DMS53 treated with DMSO at 0.1 percent for 48 hours (cell line): ENCODE measurements at regions not wholly inside any gene's neighbourhood (a gene's known extent, or its start where the extent isn't known, plus 50 kb on each side); places are given as distances from the start of the nearest gene placed in this dataset.
A peak's percentile ranks its signal among the peaks of the same experiment; 100 is the strongest.

Experiments used
- DNase-seq: peaks from one replicate; lab custom pipeline; 2025; ENCODE audit not compliant: unreplicated experiment; lab: John Stamatoyannopoulos, UW

DNA sequence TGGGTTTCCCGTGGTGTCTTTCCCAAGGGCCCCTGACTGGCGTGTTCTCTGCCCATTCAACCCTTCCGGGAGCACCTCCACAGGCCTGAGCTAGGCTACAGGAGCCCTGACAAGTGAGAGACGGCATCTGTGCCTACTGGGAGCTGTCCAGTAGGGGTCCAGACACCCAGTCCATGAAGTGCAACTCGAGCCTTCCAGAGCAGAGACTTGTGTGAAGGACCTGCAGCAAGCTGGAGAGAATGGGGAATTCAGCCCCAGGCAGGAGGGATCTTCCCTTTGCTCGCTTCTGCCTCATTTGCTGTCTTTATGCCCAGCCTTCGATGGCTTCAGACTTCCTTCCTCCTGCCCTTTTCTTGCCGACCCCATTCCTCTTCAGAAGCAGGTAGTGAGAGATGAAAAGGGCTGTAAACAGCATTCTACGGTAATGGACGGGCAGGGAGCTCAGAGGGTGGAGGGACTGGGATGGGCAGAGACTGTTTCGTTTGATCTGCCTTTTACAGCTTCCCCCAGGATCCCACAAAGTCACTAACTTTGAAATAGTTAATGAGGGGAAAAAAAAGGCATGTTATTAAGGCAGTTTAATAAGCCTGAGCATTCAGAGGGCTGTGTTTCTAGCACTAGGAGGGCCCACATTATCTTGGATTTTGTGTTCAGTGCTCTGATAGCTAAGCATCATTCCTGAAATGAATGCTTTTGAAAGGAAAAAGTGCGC lies 327.6 kb downstream of the FGF9 start:
- DNase-seq: no peak

DNA sequence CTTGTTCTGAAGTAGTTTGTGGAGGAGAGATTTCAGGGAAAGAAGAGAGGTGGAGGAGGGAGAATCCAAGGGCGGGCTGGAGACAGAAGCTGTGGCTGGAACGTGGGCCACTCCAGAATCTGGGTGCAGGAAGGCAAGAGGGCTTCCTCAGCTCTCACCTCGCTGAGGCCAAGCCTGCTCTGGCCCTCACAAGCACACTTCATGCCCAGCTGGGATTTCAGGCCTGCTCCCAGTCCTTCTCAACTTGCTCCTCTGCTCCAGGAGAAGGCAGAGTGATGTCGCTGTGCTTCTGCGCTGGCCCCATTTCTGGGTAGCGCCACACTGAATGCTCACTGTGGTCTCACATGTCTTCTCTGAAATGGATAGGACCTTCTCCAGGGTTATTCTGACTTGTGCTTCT lies 328.8 kb downstream of the FGF9 start:
- DNase-seq: no peak

DNA sequence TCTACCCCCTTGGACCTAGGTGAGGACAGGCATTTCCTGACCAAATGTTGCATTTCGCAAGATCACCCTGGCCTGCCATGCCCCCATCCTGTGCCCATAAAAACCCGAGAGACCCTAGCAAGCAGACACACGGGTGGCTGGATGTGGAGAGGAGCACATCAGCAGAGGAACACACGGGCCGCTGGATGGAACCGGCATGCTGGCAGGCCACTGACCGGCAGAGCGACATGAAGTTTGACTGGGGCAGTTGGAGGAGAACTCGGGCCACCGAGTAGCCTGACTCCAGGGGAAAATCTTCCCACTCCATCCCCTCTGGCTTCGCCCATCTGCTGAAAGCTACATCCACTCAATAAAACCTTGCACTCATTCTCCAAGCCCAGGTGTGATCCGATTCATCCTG lies 329.3 kb downstream of the FGF9 start:
- no peak for DNase-seq

DNA sequence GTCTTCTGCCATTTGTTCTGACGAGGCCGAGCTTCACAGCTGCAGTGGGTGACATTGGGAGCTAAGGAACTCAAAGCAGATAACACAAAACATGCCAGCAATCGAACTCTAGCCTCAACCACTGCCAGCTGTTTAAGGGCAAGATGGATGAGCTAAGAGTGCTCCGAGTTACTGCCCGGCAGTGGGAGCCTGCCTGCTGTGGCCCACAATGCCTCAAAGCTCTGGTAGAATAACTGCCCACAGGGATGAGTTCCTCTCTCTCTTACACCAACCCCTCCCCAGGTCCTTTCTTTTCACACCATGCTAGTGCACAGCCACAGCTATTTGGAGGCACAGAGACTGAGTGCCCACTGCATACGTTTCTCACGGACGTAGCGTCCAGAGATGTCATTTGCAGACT lies 330.5 kb downstream of the FGF9 start:
- no peak for DNase-seq

DNA sequence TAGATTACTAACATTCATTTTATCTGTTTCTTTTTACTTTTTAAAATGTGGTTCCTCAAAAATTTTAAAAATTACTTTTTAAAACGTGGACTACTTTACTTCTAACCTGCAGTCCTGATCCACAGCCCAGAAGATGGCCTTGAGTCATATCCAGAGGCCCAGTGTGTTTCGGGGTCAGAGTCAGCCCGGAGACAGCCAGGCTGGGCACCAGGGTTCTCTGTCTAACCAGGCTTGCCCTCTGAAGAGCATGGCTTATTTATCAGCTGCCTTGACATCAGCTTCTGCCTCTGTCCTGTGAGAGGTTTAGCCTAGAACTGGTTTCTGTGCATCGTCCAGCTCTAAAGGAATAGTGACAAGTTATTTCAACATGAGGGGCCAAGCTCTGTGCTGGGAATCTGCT lies 332.0 kb downstream of the FGF9 start:
- no peak for DNase-seq

DNA sequence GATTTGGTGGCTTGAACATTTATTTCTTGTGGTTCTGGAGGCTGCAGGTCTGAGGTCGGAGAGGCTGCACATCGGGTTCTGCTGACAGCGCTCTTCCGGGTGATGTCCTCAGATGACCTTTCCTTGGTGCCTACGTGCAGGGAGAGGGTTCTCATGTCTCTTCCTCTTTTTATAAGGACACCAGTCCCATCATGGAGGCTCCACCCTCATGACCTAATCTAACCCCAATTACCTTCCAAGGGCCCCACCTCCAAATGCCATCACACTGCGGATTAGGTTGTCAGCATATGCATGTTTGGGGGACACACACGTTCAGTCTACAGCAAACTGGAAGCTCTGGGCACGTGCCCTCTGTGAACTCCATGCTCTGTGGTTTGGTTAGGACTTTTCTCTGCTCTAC lies 338.6 kb downstream of the FGF9 start:
- DNase-seq: no peak

DNA sequence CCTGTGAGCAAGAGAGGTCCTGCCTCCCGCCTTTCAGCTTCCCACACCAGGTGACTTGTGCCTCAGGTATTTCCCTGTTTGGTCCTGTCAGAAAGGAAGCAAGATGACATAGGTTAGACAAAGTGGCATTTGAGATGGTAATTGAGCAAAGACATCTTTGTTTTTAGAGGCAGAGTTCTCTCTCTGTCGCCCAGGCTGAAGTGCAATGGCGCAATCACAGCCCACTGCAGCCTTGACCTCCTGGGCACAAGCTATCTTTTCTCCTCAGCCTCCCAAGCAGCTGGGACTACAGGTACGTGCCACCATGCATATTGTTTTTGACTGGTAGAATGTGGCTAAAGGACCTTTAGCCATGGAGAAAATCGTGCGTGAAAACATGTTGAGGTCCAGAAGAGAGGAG lies 339.1 kb downstream of the FGF9 start:
- no peak for DNase-seq

DNA sequence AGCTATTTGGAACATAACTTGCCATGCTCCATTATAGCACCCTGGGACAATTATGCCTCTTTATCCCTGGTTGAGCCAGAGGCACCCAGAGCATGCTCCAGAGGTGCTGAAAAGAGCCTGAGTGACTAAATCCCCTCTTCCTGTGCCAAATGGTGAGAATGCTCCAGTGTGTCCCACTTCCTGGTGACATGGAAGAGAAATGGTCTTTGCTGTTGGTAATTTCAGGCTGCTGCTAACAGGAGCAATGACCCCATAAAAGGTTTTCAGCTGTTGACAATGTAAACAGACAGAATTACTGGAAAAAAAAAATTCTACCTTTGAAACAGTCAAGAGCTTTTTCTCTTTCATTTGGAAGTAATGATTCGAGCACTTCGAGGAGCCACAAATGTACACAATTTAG lies 341.8 kb downstream of the FGF9 start:
- DNase-seq: peak; percentile 90

DNA sequence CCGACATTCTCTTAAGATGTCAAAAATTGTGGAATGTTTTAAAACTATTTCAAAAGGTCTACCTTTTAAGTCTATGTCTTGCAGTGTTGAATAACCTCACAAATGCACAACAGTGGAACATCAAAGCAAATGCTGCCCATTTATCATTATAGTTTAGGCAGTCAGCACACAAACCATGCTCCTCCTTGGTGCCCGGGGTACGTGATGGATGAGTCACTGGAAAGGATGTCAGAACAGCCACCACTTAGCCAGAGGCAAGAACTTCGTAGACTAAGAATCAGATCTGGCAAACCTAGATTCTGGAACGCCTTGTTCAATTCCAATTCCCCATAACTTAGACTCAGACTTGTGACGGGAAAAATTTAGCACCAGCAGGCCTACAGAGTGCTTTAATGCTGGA lies 343.6 kb downstream of the FGF9 start:
- DNase-seq: no peak

DNA sequence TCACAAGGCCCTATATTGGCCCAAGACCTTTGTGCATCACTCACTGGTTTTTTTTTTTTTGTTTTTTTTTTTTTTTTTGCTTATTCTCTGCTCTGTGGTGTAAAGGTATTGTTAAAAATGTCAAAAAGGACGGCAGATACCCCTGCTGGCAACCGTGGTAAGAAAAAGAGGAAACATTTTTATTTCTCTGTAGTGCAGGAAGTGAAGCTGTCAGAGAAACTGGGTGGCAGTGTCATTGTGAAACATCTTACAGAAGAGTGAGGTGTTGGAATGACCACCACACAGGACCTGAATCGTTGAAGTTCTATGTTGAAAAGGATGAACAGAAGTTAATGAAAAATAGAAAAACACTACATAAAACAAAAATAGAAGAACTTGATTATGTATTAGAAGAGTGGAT lies 346.4 kb downstream of the FGF9 start:
- no peak for DNase-seq

DNA sequence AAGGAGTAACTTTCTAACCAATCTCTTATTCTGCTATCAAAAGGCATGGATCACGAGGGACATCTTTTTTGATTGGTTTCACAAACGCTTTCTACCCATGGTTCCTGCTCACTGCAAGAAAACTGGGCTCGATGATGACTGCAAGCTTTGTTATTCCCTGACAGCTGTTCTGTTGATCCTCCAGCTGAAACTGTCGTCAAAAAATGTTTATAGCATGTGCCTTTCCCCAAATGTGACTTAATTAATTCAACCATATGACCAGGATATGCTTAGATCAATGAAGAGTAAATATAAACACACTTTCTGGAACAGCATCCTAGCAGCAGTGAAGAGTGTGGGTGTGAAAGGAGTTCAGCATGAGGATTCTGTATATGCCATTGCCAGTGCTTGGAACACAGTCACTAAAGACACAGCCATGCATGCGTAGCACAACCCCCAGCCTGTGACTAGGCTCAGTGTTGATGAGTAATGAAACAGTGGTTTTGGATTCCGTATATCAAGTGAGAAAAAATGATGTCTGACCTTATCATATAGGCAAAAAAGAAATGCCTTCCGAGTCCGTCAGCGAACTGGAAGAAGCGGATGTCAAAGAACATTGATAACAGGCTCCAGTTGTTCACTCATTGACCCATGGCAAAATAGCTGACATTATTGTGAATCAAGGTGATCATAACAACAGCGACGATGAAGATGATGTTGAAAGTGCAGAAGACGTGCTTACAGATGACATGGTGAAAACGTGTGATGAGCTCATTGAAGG lies 347.4 kb downstream of the FGF9 start:
- no peak for DNase-seq

DNA sequence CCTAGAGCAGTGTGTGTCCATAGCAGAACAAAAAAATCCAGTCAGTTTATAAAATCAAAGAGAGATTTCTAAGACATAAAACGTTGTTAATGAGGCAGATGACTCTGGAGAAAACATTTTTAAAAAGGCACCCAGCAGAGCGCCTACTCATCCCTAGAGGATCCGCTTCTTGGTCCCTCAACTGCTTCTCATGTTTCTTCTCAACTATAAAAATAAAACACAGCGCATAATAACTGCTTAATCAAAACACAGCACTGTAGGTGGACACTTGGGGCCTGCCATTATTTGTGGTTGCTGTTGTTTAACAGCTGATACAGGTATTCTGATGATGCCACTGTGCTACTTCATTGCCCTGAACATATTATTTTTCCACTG lies 347.9 kb downstream of the FGF9 start:
- no peak for DNase-seq

DNA sequence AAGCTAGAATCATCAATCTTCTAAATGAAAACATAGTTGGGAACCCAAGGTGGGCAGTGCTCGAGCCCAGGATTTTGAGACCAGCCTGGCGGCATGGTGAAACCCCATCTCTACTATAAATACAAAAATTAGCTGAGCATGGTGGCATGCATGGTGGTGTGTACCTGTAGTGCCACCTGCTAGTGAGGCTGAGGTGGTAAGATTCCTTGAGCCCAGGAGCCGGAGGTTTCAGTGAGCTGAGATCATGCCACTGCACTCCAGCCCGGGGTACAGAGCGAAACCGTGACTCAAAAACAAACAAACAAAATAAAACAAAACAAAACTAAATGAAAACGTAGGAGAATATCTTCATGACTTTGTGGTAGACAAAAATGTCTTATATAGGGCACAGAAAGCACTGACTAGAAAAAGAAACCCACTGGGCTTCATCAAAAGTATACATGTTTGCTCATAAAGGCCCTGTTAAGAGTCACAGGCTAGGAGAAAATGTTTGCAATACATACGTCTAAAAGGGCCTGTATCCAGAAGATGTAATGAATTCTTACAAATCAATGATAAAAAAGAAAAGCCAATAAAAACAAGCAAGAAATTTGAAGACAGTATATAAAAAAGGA lies 353.6 kb downstream of the FGF9 start:
- DNase-seq: no peak

DNA sequence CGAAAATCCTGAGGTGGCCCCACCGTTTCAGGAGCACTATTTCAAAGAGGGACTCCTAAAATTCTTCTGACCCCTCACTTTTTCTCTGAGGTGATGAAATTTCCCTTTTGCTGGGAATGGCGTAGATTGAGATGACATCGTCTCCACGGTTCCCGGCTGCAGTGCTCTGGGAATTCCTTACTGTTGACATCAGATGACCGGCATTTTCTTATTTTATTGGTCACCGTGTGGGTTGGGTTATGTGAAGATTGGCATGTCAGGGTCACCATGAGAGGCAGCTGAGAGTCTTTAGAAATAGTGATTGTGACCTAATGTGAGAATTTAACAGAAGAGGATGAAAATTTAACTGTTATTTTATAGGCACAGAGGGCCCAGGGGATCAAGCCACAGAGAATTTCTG lies 356.7 kb downstream of the FGF9 start:
- DNase-seq: no peak

DNA sequence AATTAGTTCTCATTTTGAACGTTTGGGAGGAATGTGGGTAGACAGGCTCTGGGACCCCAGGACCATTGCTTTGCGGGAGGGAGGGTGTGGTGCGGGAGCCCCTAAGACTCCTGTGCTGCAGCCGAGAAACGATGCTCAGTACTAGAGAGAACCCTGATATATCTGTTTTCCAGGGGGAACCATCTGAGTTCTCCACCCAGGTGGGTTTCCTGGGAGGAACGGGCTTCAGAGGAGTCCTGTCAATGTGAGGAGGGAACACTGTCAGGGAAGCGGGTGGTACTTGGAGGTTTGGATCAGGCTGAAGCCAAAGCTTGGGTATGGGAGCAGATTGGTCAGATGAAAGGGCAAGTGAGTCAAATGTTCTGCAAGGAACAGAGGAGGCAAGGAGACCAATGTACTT lies 358.0 kb downstream of the FGF9 start:
- no peak for DNase-seq

DNA sequence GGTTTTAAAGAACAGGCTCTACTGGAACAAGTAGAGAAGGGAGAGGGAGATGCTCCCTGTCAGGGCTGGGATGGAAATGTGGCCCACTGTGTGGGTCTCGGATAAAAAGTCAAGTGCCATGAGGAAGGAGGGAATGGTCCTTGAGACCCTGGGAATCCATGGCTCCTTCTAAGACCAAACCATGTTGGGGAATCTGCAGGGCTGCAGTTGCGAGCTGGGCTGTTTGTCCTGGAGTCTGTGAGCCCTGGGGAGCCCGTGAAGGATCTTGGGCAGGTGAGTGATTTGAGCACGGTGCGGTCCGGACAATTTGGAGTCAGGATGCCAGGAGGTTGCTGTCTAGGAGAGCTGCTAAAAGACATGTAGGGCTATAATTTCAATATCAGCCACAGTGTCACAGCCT lies 359.4 kb downstream of the FGF9 start:
- no peak for DNase-seq

DNA sequence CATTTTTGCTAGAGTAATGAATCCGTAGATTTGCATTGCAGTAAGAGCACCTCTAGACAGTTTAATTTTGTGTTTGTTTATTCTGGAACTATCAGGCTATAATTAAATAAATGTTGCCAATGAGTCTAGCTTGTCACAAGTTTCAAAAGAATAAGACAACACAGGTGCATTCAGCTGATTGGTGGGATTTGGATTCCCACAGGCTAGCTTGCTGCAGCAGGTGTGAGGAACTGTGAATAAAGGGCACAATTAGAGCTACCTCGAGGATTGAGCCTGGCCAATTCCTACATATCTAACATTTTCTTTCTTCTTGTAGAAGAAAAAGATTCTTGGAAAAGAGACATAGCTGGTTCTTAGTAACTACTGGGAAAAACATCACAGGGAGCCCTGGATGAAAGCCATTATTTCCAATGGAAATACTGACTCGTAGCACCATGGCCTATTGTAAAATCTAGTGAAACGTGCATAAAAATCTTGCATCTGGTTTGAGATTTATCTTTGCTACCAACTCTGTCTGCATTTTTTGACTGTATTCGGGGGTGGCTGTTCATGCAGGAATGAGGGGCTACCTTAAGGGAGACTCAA lies 360.9 kb downstream of the FGF9 start:
- DNase-seq: no peak

DNA sequence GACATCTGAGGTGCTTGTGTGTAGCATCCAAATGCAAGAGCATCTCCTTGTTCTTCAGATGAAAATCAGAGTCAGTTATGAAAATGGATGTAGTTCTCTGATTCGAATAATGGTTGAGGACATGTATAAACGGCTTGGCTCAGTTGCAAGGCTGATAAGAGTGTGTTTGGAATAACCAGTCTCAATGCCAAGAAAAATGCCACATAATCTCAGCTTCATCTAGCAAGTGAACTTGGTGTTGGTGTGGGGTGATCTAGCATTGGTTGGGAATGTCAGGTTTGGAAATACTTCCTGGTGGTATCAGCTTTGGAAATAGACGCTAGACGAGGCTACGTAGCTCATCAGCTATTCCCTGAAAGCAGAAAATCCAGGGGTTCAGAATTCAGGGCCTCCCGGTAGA lies 362.0 kb downstream of the FGF9 start:
- DNase-seq: no peak

DNA sequence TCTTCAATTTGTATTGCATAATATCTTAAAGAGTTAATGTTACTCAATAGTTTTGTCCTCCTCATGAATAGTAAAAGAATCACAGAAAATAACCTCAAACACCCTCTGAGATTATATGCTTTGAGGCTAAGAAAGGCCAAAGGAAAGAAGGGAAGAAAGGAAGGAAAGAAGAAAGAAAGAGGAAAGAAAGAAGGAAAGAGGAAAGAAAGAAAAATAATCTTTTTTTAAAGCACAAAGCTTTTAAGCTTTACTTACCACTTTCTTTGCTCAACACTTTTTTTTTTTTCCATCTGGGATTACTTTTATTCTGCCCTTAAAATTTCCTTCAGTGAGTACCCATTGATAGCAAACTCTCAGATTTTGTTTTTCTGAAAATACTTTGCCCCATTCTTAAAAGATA lies 369.1 kb downstream of the FGF9 start:
- DNase-seq: no peak

DNA sequence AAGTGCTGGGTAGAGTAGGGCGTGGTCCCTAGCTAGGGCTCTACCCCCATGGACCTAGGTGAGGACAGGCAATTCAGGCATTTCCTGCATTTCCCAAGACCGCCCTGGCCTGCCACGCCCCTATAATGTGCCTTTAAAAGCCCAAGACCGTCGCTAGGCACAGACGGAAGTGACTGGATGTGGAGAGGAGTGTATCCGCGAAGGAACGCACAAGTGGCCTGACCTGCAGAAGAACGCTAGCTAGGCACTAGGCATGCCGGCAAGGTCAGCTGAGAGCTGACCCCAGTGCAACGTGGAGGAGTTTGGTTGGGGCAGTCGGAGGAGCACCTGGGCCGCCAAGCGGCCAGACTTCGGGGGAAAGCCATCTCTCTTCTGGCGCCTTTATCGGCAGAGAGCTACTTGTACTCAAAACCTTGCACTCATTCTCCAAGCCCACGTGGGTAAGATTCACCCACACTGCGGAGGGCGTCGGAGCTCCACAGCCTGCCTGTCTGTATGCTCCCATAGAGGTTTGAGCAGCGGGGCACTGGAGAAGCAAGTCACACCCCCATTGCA lies 370.0 kb downstream of the FGF9 start:
- peak; percentile 36 for DNase-seq

DNA sequence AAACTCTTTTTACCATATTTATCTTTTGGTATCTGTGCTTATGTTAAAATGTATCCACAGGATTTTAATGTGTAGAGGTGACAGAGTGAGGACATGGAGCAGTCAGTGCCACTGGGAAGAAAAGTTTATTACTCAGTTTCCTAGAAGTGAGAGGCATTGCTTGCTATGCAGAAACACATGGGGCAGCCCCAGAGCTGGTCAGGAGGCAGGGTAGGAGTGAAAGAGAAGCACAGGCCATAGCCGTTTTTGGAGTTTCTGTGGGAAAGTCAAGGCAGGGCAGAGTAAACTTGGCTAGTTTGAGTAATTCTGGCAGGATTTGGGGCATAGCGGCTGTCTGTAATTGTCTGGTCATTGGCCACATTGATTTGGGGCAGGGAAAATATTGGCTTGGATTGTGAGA lies 370.9 kb downstream of the FGF9 start:
- DNase-seq: no peak
